ENCODE measurements at regions not wholly inside any gene's neighbourhood (a gene's known extent, or its start where the extent isn't known, plus 50 kb on each side); places are given as distances from the start of the nearest gene placed in this dataset.

GRCh38 chr10:9066152-9066551 is 1011.7 kb downstream of the GATA3 start:
- Histone ChIP-seq H3K9me3 (ENCODE audit: insufficient read depth, low read depth, low read length) (no peaks in the 10 kb centered on the region), H2AK5ac (ENCODE audit: low read length) (no peak overlapping the region), H4K8ac (ENCODE audit: low read depth, low read length) (no peak overlapping the region)

GRCh38 chr10:9068003-9068402 is 1013.5 kb downstream of the GATA3 start:
- Histone ChIP-seq H3K4ac (ENCODE audit: low read depth, low read length) (no peak overlapping the region), H2AFZ (ENCODE audit: insufficient read depth, low read length, poor library complexity) (no peak overlapping the region), H2BK120ac (ENCODE audit: insufficient read depth, low read length, poor library complexity) (no peak overlapping the region), H3K9ac (ENCODE audit: low read length) (no peak overlapping the region), H3K9me3 (ENCODE audit: insufficient read depth, low read depth, low read length) (no peaks in the 10 kb centered on the region), H3K4me3 (ENCODE audit: low read depth, low read length) (no peak overlapping the region), H4K8ac (ENCODE audit: low read depth, low read length) (no peak overlapping the region), H4K12ac (ENCODE audit: low read depth, low read length) (no peak overlapping the region), H4K91ac (ENCODE audit: low read depth, low read length) (no peak overlapping the region), H3K36me3 (ENCODE audit: control insufficient read depth in 1 of 2, insufficient read depth in 2 of 2, low read length in 2 of 2) (no peaks in the 10 kb centered on the region), H3K14ac (ENCODE audit: low read length) (no peak overlapping the region), H3K23ac (ENCODE audit: low read length) (no peak overlapping the region), H3K4me2 (ENCODE audit: low read length) (no peak overlapping the region), H3K4me1 (ENCODE audit: control insufficient read depth in 1 of 2, insufficient read depth in 2 of 2, low read length in 2 of 2) (no peaks in the 10 kb centered on the region), H2BK5ac (ENCODE audit: low read depth, low read length, poor library complexity) (no peak overlapping the region), H3K79me1 (ENCODE audit: low read length) (no peaks in the 10 kb centered on the region), H2BK12ac (ENCODE audit: low read length) (no peak overlapping the region), H2AK5ac (ENCODE audit: low read length) (no peak overlapping the region), H3K27ac (ENCODE audit: low read depth, low read length) (no peak overlapping the region), H3K79me2 (ENCODE audit: control insufficient read depth, insufficient read depth, low read length, poor library complexity) (no peaks in the 10 kb centered on the region), H3K27me3 (ENCODE audit: insufficient read depth, low read length) (no peaks in the 10 kb centered on the region), H3K18ac (ENCODE audit: low read length) (no peak overlapping the region)
- no peak for DNase-seq

More at GRCh38 chr10:9066152-9066551, 1011.7 kb downstream of the GATA3 start:
- Histone ChIP-seq H3K4me2 (ENCODE audit: low read length) (no peak overlapping the region), H3K36me3 (ENCODE audit: control insufficient read depth in 1 of 2, insufficient read depth in 2 of 2, low read length in 2 of 2) (no peaks in the 10 kb centered on the region), H4K91ac (ENCODE audit: low read depth, low read length) (no peak overlapping the region), H3K9ac (ENCODE audit: low read length) (no peak overlapping the region), H2BK120ac (ENCODE audit: insufficient read depth, low read length, poor library complexity) (no peak overlapping the region), H3K79me2 (ENCODE audit: control insufficient read depth, insufficient read depth, low read length, poor library complexity) (no peaks in the 10 kb centered on the region), H3K27me3 (ENCODE audit: insufficient read depth, low read length) (no peaks in the 10 kb centered on the region), H3K4ac (ENCODE audit: low read depth, low read length) (no peak overlapping the region), H3K27ac (ENCODE audit: low read depth, low read length) (no peak overlapping the region), H2AFZ (ENCODE audit: insufficient read depth, low read length, poor library complexity) (no peak overlapping the region), H3K79me1 (ENCODE audit: low read length) (no peaks in the 10 kb centered on the region), H2BK12ac (ENCODE audit: low read length) (no peak overlapping the region), H4K12ac (ENCODE audit: low read depth, low read length) (no peak overlapping the region), H3K4me3 (ENCODE audit: low read depth, low read length) (no peak overlapping the region), H3K23ac (ENCODE audit: low read length) (no peak overlapping the region), H2BK5ac (ENCODE audit: low read depth, low read length, poor library complexity) (no peak overlapping the region), H3K18ac (ENCODE audit: low read length) (no peak overlapping the region), H3K4me1 (ENCODE audit: control insufficient read depth in 1 of 2, insufficient read depth in 2 of 2, low read length in 2 of 2) (no peaks in the 10 kb centered on the region), H3K14ac (ENCODE audit: low read length) (no peak overlapping the region)
- no peak for DNase-seq
- WGBS (ENCODE audit: extremely low coverage, insufficient coverage, insufficient read length) = no CpG with 5 or more reads among the region's 3 CpGs

- H3K4me1 ChIP-seq (ENCODE audit: control insufficient read depth in 1 of 2, insufficient read depth in 2 of 2, low read length in 2 of 2) = no peaks in the 10 kb centered on the region
- no peaks in the 10 kb centered on the region for H3K36me3 ChIP-seq (ENCODE audit: control insufficient read depth in 1 of 2, insufficient read depth in 2 of 2, low read length in 2 of 2)
- H3K4me3 ChIP-seq (ENCODE audit: low read depth, low read length) = no peak overlapping the region
- no peak overlapping the region for H2BK120ac ChIP-seq (ENCODE audit: insufficient read depth, low read length, poor library complexity)
- WGBS (ENCODE audit: extremely low coverage, insufficient coverage, insufficient read length) = no CpG with 5 or more reads among the region's 4 CpGs
- no peaks in the 10 kb centered on the region for H3K27me3 ChIP-seq (ENCODE audit: insufficient read depth, low read length)
- no peak overlapping the region for H2BK5ac ChIP-seq (ENCODE audit: low read depth, low read length, poor library complexity)
- no peak overlapping the region for H4K12ac ChIP-seq (ENCODE audit: low read depth, low read length)
- no peak overlapping the region for H3K23ac ChIP-seq (ENCODE audit: low read length)
- H3K4ac ChIP-seq (ENCODE audit: low read depth, low read length) = no peak overlapping the region
- no peak overlapping the region for H3K14ac ChIP-seq (ENCODE audit: low read length)
- no peak overlapping the region for H3K4me2 ChIP-seq (ENCODE audit: low read length)
- no peaks in the 10 kb centered on the region for H3K79me1 ChIP-seq (ENCODE audit: low read length)
- H4K8ac ChIP-seq (ENCODE audit: low read depth, low read length) = no peak overlapping the region
- H4K91ac ChIP-seq (ENCODE audit: low read depth, low read length) = no peak overlapping the region
- DNase-seq = peak in 1 of 2 donors; percentile 31
- H3K9ac ChIP-seq (ENCODE audit: low read length) = no peak overlapping the region
- no peak overlapping the region for H3K18ac ChIP-seq (ENCODE audit: low read length)
- H2AFZ ChIP-seq (ENCODE audit: insufficient read depth, low read length, poor library complexity) = no peak overlapping the region
- H3K27ac ChIP-seq (ENCODE audit: low read depth, low read length) = no peak overlapping the region
- H3K79me2 ChIP-seq (ENCODE audit: control insufficient read depth, insufficient read depth, low read length, poor library complexity) = no peaks in the 10 kb centered on the region
- no peak overlapping the region for H2BK12ac ChIP-seq (ENCODE audit: low read length)
- H3K9me3 ChIP-seq (ENCODE audit: insufficient read depth, low read depth, low read length) = no peaks in the 10 kb centered on the region
- H2AK5ac ChIP-seq (ENCODE audit: low read length) = no peak overlapping the region
Observed at GRCh38 chr10:9069136-9069535, 1014.6 kb downstream of the GATA3 start.

GRCh38 chr10:9075420-9075819 is 1020.9 kb downstream of the GATA3 start:
- Histone ChIP-seq H2BK120ac (ENCODE audit: insufficient read depth, low read length, poor library complexity) (no peak overlapping the region), H2AFZ (ENCODE audit: insufficient read depth, low read length, poor library complexity) (no peak overlapping the region), H4K12ac (ENCODE audit: low read depth, low read length) (no peak overlapping the region), H3K4ac (ENCODE audit: low read depth, low read length) (no peak overlapping the region), H3K4me3 (ENCODE audit: low read depth, low read length) (no peak overlapping the region), H4K8ac (ENCODE audit: low read depth, low read length) (no peak overlapping the region), H3K23ac (ENCODE audit: low read length) (no peak overlapping the region), H2BK5ac (ENCODE audit: low read depth, low read length, poor library complexity) (no peak overlapping the region), H3K9me3 (ENCODE audit: insufficient read depth, low read depth, low read length) (no peaks in the 10 kb centered on the region), H4K91ac (ENCODE audit: low read depth, low read length) (no peak overlapping the region), H3K27me3 (ENCODE audit: insufficient read depth, low read length) (no peaks in the 10 kb centered on the region), H3K36me3 (ENCODE audit: control insufficient read depth in 1 of 2, insufficient read depth in 2 of 2, low read length in 2 of 2) (no peaks in the 10 kb centered on the region), H2BK12ac (ENCODE audit: low read length) (no peak overlapping the region), H3K14ac (ENCODE audit: low read length) (no peak overlapping the region), H2AK5ac (ENCODE audit: low read length) (no peak overlapping the region), H3K27ac (ENCODE audit: low read depth, low read length) (no peak overlapping the region), H3K4me2 (ENCODE audit: low read length) (no peak overlapping the region), H3K4me1 (ENCODE audit: control insufficient read depth in 1 of 2, insufficient read depth in 2 of 2, low read length in 2 of 2) (no peaks in the 10 kb centered on the region), H3K79me2 (ENCODE audit: control insufficient read depth, insufficient read depth, low read length, poor library complexity) (no peaks in the 10 kb centered on the region), H3K18ac (ENCODE audit: low read length) (no peak overlapping the region), H3K79me1 (ENCODE audit: low read length) (no peaks in the 10 kb centered on the region), H3K9ac (ENCODE audit: low read length) (no peak overlapping the region)
- peak in 1 of 2 donors; percentile 10 for DNase-seq
- no CpG with 5 or more reads among the region's 1 CpG for WGBS (ENCODE audit: extremely low coverage, insufficient coverage, insufficient read length)
